HG03139 (cell line): ENCODE measurements at regions not wholly inside any gene's neighbourhood (a gene's known extent, or its start where the extent isn't known, plus 50 kb on each side); places are given as distances from the start of the nearest gene placed in this dataset.
A peak's percentile ranks its signal among the peaks of the same experiment; 100 is the strongest.
"Not testable (repeated sequence)": the region's sequence is repeated elsewhere in the genome, so short reads cannot be mapped to it uniquely, and the experiment has no call there.

Experiments
- ATAC-seq: cut with Tn5 transposase; IDR thresholded peaks from one replicate; pipeline ENCODE4 v1.9.1; 2021; ENCODE audit not compliant: unreplicated experiment

- ATAC-seq = no peak
Observed at GRCh38 chr2:185475914-185476313, 262.7 kb upstream of the FSIP2 start.

- no peak for ATAC-seq
Observed at GRCh38 chr2:185477452-185477851, 261.2 kb upstream of the FSIP2 start.

GRCh38 chr2:185484602-185485001 is 254.0 kb upstream of the FSIP2 start:
- ATAC-seq = no peak

GRCh38 chr2:185502351-185502750 is 236.3 kb upstream of the FSIP2 start:
- ATAC-seq = no peak

- no peak for ATAC-seq
Observed at GRCh38 chr2:185507719-185508118, 230.9 kb upstream of the FSIP2 start.

- no peak for ATAC-seq
Observed at GRCh38 chr2:185510060-185510459, 228.5 kb upstream of the FSIP2 start.

- ATAC-seq = no peak
Observed at GRCh38 chr2:185511925-185512324, 226.7 kb upstream of the FSIP2 start.

GRCh38 chr2:185522472-185522871 is 216.1 kb upstream of the FSIP2 start:
- ATAC-seq = no peak

GRCh38 chr2:185524242-185524641 is 214.4 kb upstream of the FSIP2 start:
- not testable (repeated sequence) for ATAC-seq

- no peak for ATAC-seq
Observed at GRCh38 chr2:185526161-185526560, 212.4 kb upstream of the FSIP2 start.

- no peak for ATAC-seq
Observed at GRCh38 chr2:185531721-185532120, 206.9 kb upstream of the FSIP2 start.

GRCh38 chr2:185537689-185538088 is 200.9 kb upstream of the FSIP2 start:
- no peak for ATAC-seq

- ATAC-seq = no peak
Observed at GRCh38 chr2:185567196-185567595, 171.4 kb upstream of the FSIP2 start.

- ATAC-seq = no peak
Observed at GRCh38 chr2:185567940-185568339, 170.7 kb upstream of the FSIP2 start.

- peak; percentile 58 for ATAC-seq
Observed at GRCh38 chr2:185578322-185578721, 160.3 kb upstream of the FSIP2 start.

- no peak for ATAC-seq
Observed at GRCh38 chr2:185583058-185583816, 155.4 kb upstream of the FSIP2 start.

GRCh38 chr2:185585165-185585564 is 153.4 kb upstream of the FSIP2 start:
- not testable (repeated sequence) for ATAC-seq

GRCh38 chr2:185591276-185591675 is 147.3 kb upstream of the FSIP2 start:
- ATAC-seq = not testable (repeated sequence)

- ATAC-seq = no peak
Observed at GRCh38 chr2:185607945-185608344, 130.7 kb upstream of the FSIP2 start.

GRCh38 chr2:185608799-185609198 is 129.8 kb upstream of the FSIP2 start:
- no peak for ATAC-seq

GRCh38 chr2:185610301-185610700 is 128.3 kb upstream of the FSIP2 start:
- ATAC-seq = no peak

- ATAC-seq = no peak
Observed at GRCh38 chr2:185618625-185619024, 120.0 kb upstream of the FSIP2 start.

GRCh38 chr2:185625604-185626003 is 113.0 kb upstream of the FSIP2 start:
- ATAC-seq = no peak
